ENCODE measurements at regions not wholly inside any gene's neighbourhood (a gene's known extent, or its start where the extent isn't known, plus 50 kb on each side); places are given as distances from the start of the nearest gene placed in this dataset.
"Not testable (repeated sequence)": the region's sequence is repeated elsewhere in the genome, so short reads cannot be mapped to it uniquely, and the experiment has no call there.

- TF ChIP-seq, protein P1, sequence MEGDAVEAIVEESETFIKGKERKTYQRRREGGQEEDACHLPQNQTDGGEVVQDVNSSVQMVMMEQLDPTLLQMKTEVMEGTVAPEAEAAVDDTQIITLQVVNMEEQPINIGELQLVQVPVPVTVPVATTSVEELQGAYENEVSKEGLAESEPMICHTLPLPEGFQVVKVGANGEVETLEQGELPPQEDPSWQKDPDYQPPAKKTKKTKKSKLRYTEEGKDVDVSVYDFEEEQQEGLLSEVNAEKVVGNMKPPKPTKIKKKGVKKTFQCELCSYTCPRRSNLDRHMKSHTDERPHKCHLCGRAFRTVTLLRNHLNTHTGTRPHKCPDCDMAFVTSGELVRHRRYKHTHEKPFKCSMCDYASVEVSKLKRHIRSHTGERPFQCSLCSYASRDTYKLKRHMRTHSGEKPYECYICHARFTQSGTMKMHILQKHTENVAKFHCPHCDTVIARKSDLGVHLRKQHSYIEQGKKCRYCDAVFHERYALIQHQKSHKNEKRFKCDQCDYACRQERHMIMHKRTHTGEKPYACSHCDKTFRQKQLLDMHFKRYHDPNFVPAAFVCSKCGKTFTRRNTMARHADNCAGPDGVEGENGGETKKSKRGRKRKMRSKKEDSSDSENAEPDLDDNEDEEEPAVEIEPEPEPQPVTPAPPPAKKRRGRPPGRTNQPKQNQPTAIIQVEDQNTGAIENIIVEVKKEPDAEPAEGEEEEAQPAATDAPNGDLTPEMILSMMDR (IDR thresholded peaks at IDR 0.05): not testable (repeated sequence)
- not testable (repeated sequence) for TF ChIP-seq EP300 (IDR thresholded peaks at IDR 0.05)
These were observed 397.2 kb downstream of the NKX6-1 start for GRCh38 chr4:84101653-84102625.

Measured in tibial nerve (tissue), 4 donors.